NB4 (cell line): ENCODE measurements at regions not wholly inside any gene's neighbourhood (a gene's known extent, or its start where the extent isn't known, plus 50 kb on each side); places are given as distances from the start of the nearest gene placed in this dataset.
"Not testable (repeated sequence)": the region's sequence is repeated elsewhere in the genome, so short reads cannot be mapped to it uniquely, and the experiment has no call there.

ENCODE experiments used
- DNase-seq: peaks from one replicate; pipeline ENCODE4 v3.0.0; 2010; ENCODE audit warnings: low read depth
- H3K4me3 ChIP-seq: one replicate; pipeline ENCODE4 v1.5.1; 2011; ENCODE audit warnings: mild to moderate bottlenecking, low read depth, low read length, moderate library complexity
- MYC ChIP-seq: IDR thresholded peaks from 2 replicates; pipeline ENCODE4 v1.6.1; 2011; ENCODE audit warnings: low read depth, low read length
- POLR2A ChIP-seq: IDR thresholded peaks from 2 replicates; pipeline ENCODE4 v1.6.1; 2011; ENCODE audit warnings: mild to moderate bottlenecking; ENCODE audit not compliant: insufficient read length; ENCODE audit errors: extremely low read depth
- TF ChIP-seq, protein P1 (sequence below): IDR thresholded peaks from 2 replicates; pipeline ENCODE4 v1.6.1; 2011; ENCODE audit warnings: low read depth, low read length
- TF ChIP-seq, protein P2 (sequence below): IDR thresholded peaks from one replicate; pipeline ENCODE4 v1.5.1; 2012; ENCODE audit warnings: low read depth, low read length

DNA sequence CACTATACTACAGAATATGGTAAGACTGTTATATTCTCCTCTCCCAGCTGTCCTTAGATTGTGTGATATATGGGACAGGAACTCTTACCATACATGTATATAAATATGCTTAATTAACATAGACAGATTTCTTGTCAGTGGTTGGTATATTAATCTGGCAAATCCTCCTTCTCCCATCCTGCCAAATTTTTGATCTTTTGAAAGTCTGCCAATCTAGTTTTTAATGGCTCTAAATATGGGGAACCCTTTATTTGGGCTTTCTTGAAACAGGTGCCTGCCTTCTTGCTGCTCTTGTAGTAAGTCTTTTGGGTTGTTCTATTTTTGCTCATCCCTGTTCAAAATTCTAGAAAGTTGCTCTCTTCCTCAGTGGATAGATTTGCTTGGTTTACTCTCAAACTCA is 63.5 kb downstream of the SPATA31D1 start:
- TF ChIP-seq, protein P1, sequence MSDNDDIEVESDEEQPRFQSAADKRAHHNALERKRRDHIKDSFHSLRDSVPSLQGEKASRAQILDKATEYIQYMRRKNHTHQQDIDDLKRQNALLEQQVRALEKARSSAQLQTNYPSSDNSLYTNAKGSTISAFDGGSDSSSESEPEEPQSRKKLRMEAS = no peak
- TF ChIP-seq, protein P2, sequence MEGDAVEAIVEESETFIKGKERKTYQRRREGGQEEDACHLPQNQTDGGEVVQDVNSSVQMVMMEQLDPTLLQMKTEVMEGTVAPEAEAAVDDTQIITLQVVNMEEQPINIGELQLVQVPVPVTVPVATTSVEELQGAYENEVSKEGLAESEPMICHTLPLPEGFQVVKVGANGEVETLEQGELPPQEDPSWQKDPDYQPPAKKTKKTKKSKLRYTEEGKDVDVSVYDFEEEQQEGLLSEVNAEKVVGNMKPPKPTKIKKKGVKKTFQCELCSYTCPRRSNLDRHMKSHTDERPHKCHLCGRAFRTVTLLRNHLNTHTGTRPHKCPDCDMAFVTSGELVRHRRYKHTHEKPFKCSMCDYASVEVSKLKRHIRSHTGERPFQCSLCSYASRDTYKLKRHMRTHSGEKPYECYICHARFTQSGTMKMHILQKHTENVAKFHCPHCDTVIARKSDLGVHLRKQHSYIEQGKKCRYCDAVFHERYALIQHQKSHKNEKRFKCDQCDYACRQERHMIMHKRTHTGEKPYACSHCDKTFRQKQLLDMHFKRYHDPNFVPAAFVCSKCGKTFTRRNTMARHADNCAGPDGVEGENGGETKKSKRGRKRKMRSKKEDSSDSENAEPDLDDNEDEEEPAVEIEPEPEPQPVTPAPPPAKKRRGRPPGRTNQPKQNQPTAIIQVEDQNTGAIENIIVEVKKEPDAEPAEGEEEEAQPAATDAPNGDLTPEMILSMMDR = no peak
- no peak for TF ChIP-seq POLR2A
- TF ChIP-seq MYC = no peak
- no peak overlapping the region for H3K4me3 ChIP-seq
- DNase-seq = no peak

DNA sequence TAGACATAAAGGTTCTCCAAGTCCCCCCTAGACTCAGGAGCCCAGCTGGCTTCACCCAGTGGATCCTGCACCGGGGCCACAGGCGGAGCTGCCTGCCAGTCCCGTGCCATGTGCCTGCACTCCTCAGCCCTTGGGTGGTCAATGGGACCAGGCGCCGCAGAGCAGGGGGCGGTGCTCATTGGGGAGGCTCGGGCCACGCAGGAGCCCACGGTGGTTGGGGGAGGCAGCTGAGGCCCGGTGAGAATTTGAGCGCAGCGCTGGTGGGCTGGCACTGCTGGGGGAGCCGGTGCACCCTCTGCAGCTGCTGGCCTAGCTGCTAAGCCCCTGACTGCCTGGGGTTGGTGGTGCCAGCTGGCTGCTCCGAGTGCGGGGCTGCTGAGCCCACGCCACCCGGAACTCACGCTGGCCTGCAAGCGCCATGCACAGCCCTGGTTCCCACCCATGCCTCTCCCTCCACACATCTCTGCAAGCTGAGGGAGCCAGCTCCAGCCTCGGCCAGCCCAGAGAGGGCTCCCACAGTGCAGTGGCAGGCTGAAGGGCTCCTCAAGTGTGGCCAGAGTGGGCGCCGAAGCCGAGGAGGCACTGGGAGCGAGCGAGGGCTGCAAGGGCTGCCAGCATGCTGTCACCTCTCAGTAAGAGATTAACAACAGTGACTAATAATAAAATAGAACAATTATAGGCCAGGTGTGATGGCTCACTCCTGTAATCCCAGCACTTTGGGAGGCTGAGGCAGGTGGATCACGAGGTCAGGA is 65.9 kb downstream of the SPATA31D1 start:
- DNase-seq = no peak
- TF ChIP-seq, protein P1 = no peak
- TF ChIP-seq MYC (no peak), POLR2A (no peak)
- TF ChIP-seq, protein P2 = no peak
- H3K4me3 ChIP-seq = no peak overlapping the region

DNA sequence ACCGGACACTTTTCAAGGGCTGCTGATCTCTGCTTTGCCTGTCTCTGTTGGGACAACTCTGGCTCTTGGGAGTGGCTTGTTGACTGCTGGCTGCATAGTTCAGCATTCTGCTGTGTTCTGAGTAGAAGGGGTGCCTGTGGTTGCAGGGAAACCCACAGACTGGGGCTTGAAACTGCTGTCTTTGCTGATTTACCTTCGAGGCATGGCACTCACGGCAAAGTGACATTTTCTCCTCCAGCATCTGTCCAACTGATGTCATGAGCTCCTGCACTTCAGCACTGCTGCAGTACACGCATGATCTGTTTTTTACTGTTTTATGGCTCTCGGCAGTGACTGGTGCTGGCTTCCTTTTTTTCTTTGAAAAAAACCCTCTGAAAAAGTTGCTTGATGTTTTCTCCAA is 69.2 kb downstream of the SPATA31D1 start:
- no peak for TF ChIP-seq MYC
- TF ChIP-seq, protein P1 = no peak
- DNase-seq = no peak
- no peak overlapping the region for H3K4me3 ChIP-seq

DNA sequence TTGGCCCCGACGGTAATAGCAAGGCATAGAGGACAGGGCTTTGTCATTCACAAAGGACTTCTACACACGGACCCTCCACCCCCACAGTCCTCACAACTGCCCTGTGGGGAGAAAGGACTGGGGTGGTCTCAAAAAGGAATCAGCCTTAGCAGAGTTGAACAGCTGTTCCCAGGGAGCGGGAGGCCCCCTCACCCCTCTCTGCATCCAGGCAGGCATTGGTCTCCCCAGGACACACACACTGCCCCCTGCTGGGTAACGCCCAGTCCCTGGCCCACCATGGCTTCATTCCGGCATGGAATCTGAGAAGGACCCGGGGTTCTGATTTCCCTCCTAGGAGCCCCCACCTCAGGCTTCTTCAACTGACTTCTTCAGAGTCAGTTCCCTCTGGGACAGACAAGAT is 73.2 kb downstream of the SPATA31D1 start:
- H3K4me3 ChIP-seq, DNase-seq: not testable (repeated sequence)

DNA sequence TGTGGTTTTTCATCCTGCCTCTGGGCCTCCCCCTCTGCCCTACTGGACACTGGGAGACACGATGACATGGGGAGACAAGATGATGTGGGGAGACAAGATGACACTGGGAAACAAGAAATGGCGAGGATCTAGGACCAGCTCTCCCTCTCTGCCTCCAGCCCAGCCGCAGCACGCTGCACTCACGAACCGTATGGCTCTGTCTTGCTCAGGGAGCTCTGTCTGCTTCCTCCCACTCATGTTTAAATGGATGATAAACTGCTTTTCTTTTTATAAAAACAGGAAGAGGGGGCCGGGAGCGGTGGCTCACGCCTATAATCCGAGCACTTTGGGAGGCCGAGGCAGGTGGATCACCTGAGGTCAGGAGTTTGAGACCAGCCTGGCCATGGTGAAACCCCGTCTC is 73.7 kb downstream of the SPATA31D1 start:
- TF ChIP-seq MYC (no peak), POLR2A (no peak)
- TF ChIP-seq, protein P1 = no peak
- TF ChIP-seq, protein P2 = no peak
- no peak for DNase-seq
- H3K4me3 ChIP-seq = no peak overlapping the region

DNA sequence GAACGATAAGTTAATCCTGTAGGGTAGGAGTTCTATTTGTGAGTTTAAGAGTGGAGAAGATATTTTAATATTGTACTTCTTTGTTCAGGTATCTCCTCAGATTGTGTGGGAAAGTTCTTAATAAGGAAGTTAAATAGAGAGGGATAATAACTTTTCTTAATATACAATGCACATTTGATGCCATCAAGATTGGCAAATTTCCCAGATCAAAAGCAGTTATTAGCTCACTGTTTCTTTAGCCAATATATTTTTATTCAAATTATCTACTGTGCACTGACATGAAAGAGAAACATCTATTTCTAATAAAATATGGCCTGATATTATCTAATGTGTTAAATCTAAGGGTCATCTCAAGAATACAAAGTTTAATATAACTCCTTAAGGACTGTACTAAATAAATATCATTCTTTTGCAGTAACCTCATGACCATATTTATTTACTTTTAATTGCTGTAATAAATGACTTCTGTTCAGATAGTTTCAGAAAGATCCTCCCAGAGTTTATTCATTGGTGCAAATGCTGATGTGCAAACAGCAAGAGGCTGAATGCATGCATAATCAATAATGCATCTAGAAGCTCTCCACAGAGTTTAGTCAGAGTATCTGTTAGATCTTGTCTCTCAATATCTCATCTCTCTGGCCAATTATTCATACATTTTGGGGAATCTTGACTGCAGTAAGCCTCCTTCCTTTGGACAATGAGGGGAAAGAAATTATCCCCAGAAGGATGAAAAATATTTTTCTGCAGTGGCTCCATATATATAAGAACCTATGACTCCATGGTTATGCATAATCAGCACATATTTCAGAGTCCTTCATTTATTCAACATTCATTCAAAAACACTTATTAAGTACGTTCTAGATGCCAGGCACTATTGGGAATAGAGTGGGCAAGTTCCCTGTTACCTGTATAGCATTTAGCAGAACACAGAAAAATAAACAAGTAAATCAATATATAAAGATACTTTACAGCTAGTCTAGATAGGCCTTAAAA is 85.3 kb downstream of the SPATA31D1 start:
- H3K4me3 ChIP-seq = no peak overlapping the region
- no peak for DNase-seq
- TF ChIP-seq MYC = no peak
- TF ChIP-seq POLR2A = no peak
- TF ChIP-seq, protein P1 = no peak
- TF ChIP-seq, protein P2 = no peak
